Omental fat pad (tissue), 3 donors: ENCODE measurements at regions not wholly inside any gene's neighbourhood (a gene's known extent, or its start where the extent isn't known, plus 50 kb on each side); places are given as distances from the start of the nearest gene placed in this dataset.

Experiments
- ATAC-seq: fragments of 150-250 bp; one replicate; pipeline ENCODE4 v1.9.1; 2016; ENCODE audit warnings: mild to moderate bottlenecking, moderate library complexity; ENCODE audit not compliant: low FRiP score
- DNase-seq: peaks from one replicate; pipeline ENCODE4 v3.0.0-alpha.2; 2019; ENCODE audit warnings: low spot score
- CTCF ChIP-seq, 3 donors: fragments of 450-650 bp; IDR thresholded peaks; one replicate each; pipeline ENCODE4 v1.5.1; 2016 to 2017; ENCODE audit warnings: antibody characterized with exemption in 3 of 3, mild to moderate bottlenecking in 3 of 3, moderate library complexity in 2 of 3

DNA sequence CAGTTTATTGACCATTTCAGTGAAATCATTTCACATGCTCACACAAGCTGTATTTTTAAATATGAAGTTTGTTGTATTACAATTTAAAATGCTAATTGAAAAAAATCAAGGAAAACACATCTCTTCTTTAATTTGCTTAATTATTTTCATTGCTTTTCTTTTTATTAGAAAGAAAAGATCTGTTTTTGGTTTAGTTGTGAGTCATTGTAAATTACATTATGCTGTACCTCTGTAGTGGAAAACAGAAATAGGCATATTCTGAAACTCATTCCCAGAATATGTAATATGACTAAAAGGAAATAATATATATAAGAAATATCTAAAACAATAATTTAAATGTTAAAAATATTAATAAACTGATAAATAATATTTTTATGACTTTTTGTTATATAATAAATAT lies 161.9 kb downstream of the HGF start:
- no peak for DNase-seq
- no peak for TF ChIP-seq CTCF (IDR thresholded peaks at IDR 0.05)
- no peak for ATAC-seq

GRCh38 chr7:81606078-81606863 lies 163.6 kb downstream of the HGF start:
- DNase-seq, result no peak
- no peak for TF ChIP-seq CTCF (IDR thresholded peaks at IDR 0.05)
- no peak for ATAC-seq

- ATAC-seq (no peak), DNase-seq (no peak)
- TF ChIP-seq CTCF (IDR thresholded peaks at IDR 0.05), result no peak
Observed at GRCh38 chr7:81605493-81605892, 164.4 kb downstream of the HGF start.

DNA sequence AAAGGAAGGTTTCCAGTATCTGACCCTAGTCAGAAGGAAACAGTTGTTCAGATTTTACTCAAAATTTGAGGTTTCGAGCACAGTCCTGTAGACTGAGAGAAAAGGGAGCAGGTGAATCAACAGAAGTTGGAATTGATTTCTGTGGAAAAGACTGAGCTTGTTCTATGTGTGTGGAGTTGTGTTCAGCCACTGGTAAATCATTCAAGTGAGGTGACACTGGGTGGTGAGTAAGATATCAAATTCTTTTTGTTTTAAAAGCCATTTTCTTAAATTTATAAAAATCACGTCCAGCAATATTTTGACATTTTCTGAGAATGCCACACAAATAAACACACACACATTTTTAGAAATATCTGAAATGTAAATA lies 165.1 kb downstream of the HGF start:
- ATAC-seq (no peak), DNase-seq (no peak)
- no peak for TF ChIP-seq CTCF (IDR thresholded peaks at IDR 0.05)

DNA sequence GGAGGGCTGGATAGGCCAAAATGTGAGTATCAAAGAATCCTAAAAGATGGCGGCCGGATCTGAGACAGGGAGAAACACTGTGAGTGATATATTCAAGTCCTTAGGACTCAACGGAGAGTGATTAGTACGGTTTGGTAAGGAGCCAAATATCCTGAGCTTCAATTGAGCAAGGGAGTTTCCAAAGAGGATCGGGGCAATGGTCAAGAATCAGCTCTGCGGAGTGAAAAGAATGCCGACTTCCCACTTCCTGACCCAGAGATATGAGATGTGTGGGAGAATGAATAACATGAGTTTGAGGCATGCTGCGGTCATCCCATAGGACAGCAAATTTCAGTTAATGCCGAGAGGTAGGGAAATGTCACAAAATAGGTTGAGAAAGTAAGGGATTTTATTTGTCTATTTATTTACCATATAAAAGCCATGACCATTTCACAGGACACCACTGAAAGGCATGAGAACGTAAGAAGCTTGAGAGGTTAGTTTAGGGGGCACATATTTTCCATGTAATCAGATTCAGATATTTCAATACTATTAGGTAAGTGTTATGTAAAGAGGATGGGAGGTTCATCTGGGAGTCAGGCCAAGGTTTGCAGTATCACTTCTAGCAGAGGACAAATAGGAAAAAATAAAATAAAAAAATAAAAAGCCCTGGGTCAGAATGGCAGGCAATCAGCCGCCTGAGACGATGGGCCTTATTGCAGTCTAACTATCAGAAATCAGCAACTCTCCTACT lies 165.6 kb downstream of the HGF start:
- DNase-seq (no peak), ATAC-seq (peak; percentile 59)
- no peak for TF ChIP-seq CTCF (IDR thresholded peaks at IDR 0.05)

DNA sequence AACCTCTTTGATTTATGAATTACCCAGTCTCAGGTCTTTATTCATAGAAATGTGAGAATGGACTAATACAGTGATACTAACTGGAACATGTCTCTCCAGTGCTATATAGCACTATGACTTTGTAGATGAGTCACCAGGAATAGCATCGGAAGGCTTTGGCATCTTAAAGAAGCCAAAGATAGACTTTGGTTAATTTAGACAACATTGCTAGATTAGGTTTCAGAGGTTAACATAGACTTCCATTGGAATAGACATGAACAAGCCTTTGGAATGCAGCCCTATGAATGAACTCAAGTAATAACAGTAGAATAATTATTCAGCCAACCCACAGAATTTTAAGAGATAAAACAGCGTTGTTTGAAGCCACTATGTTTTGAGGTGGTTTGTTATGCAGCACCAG lies 169.2 kb downstream of the HGF start:
- DNase-seq (no peak), ATAC-seq (no peak)
- TF ChIP-seq CTCF (IDR thresholded peaks at IDR 0.05), result no peak

GRCh38 chr7:81598951-81599350 lies 170.9 kb downstream of the HGF start:
- TF ChIP-seq CTCF (IDR thresholded peaks at IDR 0.05), result no peak
- ATAC-seq, result no peak
- DNase-seq, result no peak
